ENCODE measurements at regions not wholly inside any gene's neighbourhood (a gene's known extent, or its start where the extent isn't known, plus 50 kb on each side); places are given as distances from the start of the nearest gene placed in this dataset.
"Not testable (repeated sequence)": the region's sequence is repeated elsewhere in the genome, so short reads cannot be mapped to it uniquely, and the experiment has no call there.

DNA sequence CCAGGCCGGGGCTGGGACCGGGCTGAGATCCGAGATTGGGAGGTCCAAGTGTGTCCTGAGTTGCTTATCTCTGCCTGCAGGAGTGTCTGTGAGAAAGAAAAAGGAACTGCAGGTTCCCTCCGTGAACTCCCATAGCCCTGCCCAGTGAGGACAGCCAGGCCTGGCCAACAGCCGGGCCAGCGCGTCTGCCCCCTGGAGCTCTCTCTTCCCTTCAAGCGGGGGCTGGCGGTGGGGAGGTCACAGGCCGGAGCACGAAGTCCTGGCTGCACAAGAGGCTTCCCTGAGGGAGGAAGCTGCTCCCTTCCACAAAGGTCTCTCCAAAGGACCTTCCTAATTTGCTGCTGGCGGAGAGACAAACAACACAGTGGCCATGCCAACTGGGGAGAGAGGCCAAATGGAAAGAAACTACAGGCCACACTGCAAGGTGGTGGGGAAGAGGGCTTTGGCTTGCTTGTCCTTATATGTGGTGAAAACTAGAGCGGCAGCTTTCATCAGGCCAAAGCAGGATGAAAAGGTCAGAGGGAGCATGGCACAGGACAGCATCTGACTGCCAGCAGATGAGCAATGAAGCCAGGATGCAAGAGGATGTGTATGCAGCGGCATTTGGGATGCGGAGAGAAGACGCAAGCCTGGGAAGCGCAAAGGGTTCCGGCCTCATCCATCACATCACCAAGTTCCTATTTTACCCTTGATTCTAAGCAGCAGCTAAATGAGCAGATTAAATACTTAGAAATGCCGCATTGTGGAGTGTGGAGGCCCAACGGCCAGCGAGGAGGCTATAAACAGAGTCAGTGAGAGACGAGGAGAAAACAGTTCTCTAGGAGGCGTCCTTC, 260.0 kb downstream of the ERMARD start:
- DNase-seq = no peak

DNA sequence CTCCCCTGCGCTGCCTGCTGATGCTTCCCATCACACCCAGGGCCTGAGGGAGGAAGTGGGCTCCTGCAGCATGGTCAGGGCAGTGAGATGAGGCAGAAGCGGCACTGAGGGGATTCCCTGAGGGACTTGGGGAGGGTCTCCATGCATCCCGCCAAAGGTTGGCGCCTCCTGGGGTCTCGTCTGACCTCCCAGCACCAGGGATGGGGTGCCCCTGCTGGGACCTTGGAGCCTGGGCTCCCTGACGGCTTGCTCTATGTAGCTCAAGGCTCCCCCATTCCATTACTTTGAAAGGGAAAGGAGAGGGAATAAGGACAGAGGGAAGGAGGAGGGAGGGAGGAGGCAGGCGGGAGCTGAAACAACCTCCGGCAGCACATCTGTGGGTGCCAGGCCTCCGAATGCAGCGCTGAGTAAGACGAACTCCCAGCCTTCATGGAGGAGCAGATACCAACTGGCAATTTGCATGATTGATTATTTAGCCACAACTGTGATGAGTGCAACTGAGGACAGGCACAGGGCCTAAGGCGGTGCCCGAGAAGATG, 259.3 kb downstream of the ERMARD start:
- no peak for DNase-seq

DNA sequence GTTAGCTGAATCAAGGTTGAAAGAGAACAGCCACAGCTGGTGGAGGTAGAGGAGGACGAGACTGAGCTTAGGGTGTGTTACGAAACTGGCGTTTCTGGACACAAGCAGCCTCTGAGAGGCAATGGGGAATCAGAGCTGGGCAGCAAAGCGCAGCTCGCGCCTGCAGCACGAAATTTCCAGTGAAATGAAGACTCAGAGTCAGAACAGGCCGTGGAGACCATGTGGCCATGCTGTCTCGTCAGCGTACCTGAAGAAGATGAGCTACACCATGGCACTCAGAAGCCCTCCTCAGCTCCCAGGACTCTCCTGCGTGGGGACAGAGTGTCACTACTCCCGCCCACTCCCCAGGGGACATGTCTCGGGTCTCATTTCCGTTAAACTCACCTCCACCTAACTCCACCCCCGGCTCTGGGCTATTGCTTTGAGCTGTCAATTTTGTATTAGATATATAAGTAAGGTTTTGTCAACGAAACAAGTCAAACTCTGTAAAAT, 256.9 kb downstream of the ERMARD start:
- DNase-seq = no peak

DNA sequence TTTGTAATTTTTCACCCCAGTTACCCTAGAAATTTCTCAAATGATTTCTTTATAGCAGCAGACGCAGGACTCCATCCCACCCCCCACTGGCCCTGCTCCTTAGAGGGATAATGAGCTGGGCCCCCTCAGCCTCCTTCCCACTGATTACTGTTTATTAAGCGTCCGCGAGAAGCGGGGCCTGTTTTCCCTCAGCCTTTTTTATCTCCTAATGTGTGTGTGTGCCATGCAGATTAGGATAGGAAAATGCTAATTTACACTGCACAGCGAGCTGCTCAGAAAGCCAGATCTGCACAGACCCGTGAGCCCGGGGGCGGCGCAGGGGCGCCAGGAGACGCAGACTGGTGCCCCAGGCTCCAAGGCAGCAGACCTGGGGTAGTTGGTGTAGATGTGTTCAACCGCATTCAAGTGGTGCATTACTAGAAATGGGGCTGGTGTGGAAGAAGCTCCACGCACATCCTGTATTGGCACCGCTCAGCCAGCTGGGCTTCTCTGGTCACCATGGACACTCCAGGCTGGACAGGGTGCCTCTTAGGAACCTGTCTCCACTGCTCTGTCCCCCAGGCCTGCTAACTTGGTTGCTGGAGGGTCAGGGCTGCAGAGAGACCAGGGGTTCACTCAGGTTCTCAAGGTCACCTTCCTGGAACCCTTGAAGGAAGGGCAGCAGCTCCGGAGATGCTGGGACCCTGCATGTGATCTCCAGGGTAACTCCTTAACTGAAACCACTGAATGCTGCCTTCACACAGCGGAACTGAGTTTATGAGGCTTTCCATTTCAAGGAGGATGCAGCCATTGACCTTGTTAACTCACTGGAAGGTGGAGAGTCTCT, 256.3 kb downstream of the ERMARD start:
- no peak for DNase-seq

DNA sequence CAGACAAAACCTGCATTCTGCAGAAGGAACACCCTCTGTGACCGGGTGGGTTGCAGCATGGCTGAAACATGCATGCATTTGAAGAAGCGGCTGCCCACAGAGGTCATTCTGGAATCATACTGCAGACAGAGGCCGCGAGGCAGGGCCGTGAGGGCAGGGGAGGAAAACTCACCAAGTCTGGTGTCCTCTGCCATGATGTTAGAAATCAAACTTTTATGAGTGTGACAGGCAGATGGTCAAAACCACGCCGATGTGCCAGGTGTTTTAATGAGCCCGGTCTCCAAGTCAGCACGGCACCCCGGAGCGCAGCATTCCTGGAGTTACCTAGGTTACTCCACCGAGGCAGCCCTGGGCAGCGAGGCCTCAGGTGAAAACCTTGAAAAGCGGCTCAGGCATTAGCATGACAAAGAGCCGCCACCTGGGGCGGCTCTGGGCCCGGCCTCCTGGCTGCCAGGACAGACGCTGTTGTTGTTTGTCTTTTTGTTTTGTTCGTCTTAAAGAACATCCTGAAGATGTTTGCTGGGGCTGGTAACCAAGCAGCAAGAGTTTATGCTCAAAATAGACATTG, 255.6 kb downstream of the ERMARD start:
- no peak for DNase-seq

DNA sequence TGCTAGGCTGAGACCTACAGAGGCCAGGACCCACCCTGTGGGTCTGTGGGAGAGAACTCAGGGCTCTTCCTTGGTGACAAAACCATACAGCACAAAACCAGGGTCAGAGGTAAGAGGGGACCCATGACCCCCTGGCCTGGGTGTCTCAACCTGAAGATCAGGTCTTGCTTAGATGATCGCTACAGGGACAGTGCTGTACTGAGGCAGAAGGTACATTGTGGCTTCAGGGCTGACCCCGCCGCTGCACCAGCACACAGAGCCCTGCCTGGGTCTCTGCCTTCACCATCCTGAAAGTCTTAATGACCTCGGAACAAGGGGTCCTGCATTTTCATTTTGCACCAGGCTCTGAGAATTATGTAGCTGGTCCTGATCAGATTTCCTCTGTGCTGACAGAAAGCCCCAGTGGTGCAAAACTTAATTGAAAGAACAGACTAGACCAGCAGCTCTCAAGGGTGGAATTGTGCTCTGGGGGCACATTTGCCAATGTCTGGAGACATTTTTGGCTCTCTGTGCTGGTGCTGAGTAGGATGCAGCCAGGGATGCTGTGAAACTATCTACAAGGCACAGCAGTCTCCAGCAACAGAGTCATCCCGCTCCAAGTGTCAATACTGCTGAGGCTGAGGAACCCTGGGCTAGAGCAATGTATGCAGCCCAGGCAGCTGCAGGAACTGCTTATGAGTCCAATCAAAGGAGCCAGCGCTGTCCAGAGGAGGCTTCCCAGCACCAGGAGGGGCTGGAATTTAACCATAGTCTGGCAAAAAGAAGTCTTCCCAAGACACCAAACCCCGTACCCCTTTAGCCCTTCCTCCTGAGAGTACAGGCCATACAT, 254.9 kb downstream of the ERMARD start:
- no peak for DNase-seq

DNA sequence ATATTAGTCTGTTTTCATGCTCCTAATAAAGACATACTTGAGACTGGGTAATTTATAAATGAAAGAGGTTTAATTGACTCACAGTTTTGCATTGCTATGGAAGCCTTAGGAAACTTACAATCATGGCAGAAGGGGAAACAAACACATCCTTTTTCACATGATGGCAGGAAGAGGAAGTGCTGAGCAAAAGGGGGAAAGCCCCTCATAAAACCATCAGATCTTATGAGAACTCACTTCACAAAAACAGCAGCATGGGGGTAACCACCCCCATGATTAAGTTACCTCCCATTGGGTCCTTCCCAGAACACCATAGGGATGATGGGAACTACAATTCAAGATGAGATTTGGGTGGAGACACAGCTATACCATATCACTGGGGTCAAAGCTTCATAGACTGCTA, 254.2 kb downstream of the ERMARD start:
- DNase-seq = no peak

DNA sequence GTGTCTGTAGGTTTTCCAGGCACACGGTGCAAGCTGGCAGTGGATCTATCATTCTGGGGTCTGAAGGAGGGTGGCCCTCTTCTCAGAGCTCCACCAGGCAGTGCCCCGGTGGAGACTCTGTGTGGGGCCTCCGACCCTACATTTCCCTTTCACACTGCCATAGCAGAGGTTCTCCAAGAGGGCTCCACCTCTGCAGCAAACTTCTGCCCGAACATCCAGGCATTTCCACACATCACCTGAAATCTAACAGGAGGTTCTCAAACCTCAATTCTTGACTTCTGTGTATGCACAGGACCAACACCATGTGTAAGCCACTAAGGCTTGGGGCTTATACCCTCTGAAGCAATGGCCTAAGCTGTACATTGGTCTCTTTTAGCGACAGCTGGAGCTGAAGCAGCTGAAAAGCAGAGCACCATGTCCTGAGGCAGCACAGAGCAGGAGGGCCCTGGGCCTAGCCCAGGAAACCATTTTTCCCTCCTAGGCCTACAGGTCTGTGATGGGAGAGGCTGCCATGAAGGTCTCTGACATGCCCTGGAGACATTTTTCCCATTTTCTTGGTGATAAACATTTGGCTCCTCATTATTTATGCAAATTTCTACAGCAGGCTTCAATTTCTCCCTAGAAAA, 253.3 kb downstream of the ERMARD start:
- DNase-seq = no peak

DNA sequence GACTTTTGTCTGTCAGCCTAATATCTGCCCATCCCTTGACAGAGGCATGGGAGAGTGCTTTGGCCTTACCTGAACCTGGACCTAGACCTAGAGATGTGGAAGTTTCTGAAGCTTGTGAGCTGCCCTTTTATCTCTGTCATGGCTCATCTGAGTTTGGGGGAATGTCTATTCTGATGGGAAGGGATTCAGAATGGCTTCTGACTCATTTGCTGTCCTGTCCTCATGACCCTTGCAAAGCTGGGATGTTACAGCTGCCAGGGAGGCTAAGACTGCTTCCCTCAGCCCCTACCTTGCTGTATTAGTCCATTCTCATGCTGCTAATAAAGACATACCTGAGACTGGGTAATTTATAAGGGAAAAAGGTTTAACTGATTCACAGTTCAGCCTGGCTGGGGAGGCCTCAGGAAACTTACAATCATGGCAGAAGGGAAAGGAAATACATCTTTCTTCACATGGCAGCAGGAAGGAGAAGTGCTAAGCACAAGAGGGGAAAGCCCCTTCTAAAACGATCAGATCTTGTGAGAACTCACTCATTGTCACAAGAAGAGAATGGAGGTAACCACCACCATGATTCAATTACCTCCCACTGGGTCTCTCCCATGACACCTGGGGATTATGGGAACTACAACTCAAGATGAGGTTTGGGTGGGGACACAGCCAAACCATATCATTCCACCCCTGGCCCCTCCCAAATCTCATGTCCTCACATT, 252.2 kb downstream of the ERMARD start:
- no peak for DNase-seq

DNA sequence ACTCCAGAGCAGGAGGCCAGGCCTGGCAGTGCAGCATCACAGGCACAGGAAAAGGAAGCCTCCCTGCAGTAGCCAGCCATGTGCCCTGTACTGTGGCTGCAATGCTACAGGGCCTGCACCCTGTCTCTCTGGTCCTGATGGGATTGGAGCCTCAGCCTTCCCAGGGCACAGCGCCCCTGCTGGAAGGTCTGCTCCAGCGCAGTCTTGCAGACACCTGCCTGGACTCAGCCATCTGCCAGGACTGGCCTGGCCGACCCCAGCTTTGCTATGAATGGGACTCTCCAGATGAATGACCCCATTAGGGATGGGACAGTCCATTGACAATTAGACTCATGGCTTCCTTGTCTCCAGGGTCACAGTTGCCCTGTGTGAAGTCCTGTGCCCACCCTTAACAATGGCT, 251.6 kb downstream of the ERMARD start:
- no peak for DNase-seq

DNA sequence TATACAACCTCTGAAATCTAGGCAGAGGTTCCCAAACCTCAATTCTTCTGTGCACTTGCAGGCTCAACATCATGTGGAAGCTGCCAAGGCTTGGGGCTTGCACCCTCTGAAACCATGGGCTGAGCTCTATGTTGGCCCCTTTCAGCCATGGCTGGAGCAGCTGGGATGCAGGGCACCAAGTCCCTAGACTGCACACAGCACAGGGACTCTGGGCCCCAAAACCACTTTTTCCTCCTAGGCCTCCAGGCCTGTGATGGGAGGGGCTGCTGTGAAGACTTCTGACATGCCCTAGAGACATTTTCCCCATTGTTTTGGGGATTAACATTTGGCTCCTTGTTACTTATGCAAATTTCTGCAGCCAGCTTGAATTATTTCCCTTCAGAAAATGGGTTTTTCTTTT, 250.4 kb downstream of the ERMARD start:
- DNase-seq = not testable (repeated sequence)

DNA sequence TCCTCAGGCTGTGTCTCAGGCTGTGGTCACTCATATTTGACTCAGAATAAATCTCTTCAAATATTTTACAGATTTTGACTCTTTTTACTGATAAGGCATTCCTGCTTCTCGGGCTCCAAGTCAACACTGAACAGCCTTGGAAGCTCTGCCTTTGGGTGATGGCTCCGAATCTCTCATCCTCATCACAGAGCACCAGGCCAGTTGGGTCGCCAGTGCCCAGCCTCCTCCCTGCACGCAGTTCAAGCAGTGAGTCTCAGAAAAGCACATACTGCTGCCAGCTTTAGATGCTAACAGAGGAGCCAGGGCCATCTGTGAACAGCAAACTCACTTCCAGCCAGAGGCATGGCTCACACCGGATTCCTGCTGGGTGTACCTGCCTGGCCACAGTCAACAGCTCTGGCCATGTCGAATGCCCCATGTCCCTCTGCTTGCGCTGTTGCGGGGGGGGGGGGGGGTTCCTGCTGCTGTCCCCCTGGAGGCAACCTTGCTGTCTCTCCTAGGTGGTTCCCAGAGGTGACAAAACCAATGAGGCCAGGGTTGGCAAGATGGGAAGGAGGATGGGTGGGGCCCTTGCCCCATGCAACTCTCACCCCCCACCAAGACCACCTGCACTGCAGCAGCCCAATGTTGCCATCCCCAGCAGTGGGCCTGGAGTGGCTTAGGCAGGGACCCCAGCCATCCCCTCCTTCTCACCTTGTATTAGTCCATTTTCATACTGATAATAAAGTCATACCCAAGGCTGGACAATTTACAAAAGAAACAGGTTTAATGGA, 248.8 kb downstream of the ERMARD start:
- no peak for DNase-seq

DNA sequence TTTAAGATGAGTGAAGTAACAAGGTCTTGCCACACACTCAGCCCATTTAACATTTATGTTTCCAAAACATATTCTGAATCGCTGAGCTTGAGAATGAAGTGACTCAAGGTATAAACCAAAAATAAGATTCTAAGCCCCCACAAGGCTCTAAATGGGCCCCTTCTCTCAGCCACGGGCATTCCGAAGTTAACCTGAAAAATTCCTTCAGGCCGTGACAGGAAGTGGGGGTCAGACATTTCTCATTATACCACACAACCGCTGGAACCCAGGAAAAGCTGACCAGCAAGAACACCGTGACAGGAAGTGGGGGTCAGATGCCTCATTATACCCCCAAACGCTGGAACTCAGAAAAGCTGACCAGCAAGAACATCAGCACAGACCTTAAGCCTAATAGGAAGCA, 247.9 kb downstream of the ERMARD start:
- DNase-seq = no peak

DNA sequence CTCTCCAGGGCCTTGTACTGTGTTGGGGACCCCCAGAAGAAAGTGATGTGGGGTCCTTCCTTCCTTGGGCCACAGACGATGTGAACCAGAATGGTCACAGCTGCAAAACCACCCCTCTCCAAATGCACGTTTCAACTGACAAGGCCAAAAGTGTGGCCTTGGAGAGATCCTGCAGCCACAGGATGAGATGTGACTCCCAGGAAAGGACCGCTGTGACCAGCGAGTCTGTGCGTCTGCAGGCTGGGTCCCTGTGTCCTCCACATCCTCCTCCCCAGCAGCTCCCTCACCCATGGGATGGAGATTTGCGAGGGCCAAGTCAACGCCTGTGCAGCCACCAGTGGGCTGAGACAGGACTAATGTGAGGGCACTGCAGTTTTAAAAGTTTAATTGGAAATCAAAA, 247.0 kb downstream of the ERMARD start:
- no peak for DNase-seq

DNA sequence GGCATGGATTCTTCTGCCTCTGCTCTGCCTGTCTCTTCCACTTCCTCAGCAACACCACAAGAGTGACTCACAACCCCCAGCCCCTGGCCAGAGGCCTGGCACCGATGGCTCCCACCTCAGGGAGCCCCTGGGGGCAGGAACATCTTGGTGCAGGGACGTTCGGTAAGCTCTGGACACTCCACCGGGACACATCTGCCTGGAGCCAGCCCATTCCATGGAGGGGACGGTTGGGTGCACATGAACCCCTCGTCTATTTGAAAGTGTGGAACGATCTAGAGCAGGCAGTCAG, 246.5 kb downstream of the ERMARD start:
- DNase-seq = no peak

DNA sequence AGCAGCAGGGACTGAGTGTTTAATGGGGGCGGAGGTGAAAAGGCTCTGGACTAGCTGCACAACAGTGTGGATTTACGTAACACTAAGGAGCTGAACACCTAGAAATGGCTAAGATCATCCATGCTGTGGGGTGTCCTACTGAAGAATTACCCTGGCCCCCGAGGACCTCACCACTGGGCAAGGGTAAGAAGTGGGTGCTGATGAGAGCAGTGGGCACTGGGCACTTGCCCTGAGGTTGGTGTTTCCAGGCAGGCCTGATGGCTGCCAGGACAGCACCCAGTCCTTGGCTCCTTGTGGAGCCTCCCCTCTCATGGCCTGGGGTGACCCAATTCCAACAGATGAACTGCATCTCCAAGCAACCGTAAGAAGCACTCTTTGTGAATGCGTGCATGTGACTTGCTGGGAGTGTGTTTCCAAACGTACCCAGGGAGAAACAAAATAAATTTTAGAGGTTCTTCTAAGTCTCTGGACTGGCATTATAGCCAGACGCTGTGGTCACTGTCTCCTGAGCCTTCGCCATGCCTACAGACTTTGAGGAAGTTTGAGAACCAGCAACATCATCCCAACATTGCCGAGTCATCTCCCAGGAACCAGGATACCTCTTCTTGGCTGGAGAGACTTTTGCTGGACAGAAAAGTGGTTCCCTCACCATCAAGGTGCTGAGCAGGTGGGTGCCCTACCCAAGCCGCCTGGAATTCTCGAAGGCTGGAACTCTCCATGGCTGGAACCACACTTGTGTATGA, 245.9 kb downstream of the ERMARD start:
- DNase-seq = no peak

DNA sequence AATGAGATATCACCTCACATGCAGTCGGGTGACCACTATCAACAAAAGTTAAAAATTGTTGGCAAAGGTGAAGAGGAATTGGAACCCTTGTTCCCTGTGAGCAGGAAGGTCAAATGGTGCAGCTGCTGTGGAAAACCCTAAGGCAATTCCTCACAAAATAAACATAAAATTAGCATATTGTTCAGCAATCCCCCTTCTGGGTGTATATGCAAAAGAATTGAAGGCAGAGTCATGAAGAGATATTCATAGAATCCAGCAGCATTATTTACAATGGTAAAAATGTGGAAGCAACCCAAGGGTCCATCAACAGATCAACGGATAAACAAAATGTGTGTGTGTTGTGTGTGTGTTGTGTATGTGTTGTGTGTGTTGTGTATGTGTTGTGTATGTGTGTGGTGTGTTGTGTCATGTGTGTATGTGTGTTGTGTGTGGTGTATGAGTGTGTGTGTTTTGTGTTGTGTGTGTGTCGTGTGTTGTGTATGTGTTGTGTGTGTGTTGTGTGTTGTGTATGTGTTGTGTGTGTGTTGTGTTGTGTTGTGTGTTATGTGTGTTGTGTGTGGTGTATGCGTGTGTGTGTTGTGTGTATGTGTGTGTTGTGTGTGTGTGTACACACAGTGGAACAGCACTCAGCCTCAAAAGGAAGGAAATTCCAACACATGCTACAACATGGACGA, 245.1 kb downstream of the ERMARD start:
- no peak for DNase-seq

DNA sequence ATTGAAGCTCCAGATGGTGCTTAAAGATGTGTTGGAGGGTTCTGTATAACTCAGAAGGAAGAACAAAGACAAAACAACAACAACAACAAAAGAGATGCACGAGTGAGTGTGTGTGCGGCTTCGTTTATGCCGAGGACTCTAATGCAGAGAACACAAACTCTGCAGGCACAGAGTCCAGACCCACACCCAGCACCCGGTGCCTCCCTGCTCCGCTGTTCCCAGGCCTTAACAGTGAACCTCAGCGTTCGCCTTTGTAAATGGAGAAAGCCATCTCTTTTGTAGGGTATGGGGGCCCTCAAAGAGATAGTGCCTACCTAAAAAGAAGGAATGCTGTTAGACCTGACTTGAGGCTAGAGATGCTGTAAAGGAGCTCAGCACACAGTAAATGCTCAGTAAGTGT, 243.3 kb downstream of the ERMARD start:
- no peak for DNase-seq

DNA sequence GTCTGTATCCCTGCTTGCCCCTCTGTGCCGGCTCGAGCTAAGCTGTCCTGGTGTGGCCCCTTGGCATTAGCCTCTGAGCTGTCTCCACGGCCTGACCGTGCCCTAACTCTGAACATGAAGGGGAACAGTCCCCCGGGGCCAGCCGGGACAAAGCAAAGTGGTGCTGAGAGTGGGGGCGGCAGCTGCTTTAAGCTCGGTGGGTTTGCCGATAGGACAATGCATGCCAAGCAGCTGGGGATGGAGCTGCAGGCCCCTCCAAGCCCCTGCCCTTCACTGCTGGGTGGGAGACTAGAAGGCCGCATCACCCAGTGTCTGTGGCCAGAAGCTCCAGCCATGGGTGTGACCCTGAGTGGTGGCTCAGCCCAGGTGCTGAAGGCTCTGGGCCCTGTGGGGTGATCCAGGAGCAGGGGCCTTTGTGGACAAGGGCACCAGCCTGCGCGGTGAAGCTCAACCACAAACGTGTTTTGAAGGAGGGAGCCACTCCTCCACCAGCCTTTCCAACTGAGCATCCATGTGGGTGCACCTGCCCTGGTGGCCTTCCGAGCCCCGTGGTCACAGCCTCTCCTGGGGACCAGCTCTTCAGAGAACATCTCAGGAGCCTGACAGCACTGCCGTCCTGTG, 242.5 kb downstream of the ERMARD start:
- no peak for DNase-seq
